ENCODE measurements at regions not wholly inside any gene's neighbourhood (a gene's known extent, or its start where the extent isn't known, plus 50 kb on each side); places are given as distances from the start of the nearest gene placed in this dataset.

DNA sequence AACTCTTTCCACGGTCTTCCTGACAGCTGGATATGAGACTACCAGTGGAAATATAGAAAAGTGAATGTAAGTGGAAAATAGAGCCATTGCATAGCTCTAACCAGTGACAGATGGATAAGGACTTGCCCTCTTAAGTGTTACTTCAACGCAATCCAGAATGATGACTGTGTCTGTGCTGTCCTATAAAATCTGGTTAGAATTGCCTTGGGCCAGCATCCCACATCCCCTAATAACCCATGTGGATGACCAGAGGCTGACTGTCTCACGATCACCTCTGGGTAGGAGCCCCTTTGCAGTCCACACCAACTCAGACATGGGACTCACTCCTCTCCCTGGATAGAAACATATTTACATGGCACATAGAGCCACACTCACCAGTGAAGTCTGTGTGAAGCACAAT, 186.6 kb downstream of the C1D start:
- CTCF ChIA-PET, result no interaction called here
- Histone ChIP-seq H3K27me3 (replicated peaks; ENCODE audit: insufficient read depth, low read depth, low read length, poor library complexity) (no peaks in the 10 kb centered on the region), H3K4me3 (ENCODE audit: low read depth, low read length, poor library complexity, severe bottlenecking) (no peak overlapping the region), H3K9me3 (ENCODE audit: low read depth, low read length, poor library complexity, severe bottlenecking) (no peaks in the 10 kb centered on the region), H3K4me1 (ENCODE audit: insufficient read depth, low read length, poor library complexity, severe bottlenecking) (no peaks in the 10 kb centered on the region), H3K27ac (ENCODE audit: low read depth, low read length, poor library complexity, severe bottlenecking) (no peak overlapping the region), H3K36me3 (ENCODE audit: insufficient read depth, low read length, poor library complexity, severe bottlenecking) (no peaks in the 10 kb centered on the region)
- intact Hi-C loops (cut with micrococcal nuclease; ENCODE audit: unreplicated experiment), result no loop called here
- BruUV-seq (replicated peaks), result no TSS peak
- POLR2A ChIA-PET (ENCODE audit: low non-redundant PET), result no interaction called here
- DNase-seq (ENCODE audit: low spot score), result no peak
- TF ChIP-seq, protein P1, sequence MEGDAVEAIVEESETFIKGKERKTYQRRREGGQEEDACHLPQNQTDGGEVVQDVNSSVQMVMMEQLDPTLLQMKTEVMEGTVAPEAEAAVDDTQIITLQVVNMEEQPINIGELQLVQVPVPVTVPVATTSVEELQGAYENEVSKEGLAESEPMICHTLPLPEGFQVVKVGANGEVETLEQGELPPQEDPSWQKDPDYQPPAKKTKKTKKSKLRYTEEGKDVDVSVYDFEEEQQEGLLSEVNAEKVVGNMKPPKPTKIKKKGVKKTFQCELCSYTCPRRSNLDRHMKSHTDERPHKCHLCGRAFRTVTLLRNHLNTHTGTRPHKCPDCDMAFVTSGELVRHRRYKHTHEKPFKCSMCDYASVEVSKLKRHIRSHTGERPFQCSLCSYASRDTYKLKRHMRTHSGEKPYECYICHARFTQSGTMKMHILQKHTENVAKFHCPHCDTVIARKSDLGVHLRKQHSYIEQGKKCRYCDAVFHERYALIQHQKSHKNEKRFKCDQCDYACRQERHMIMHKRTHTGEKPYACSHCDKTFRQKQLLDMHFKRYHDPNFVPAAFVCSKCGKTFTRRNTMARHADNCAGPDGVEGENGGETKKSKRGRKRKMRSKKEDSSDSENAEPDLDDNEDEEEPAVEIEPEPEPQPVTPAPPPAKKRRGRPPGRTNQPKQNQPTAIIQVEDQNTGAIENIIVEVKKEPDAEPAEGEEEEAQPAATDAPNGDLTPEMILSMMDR (conservative IDR thresholded peaks at IDR 0.05; ENCODE audit: low read depth, low read length), result no peak
- TF ChIP-seq EZH2 (IDR thresholded peaks at IDR 0.05; ENCODE audit: borderline replicate concordance, low read depth, low read length, poor library complexity, severe bottlenecking), result no peak

DNA sequence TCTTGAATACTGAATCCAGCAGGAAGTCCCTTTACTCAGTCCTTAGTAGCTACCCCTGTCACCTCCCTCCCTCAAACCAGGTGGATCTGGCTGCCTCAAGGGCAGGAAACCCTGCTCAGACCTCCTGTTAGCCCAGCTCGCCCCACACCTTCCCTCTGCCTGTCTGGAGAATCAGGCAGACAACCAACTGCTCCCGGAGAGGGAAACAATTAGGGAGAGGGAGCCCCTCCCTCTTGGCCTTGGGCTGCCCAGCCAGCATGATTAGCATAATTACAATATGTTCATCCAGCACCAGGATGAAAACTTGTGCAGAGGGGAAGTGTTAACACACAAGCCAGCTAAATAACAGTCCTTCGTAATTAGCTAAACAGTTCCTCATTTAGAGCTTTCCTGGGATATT, 185.5 kb downstream of the C1D start:
- Histone ChIP-seq H3K4me3 (ENCODE audit: low read depth, low read length, poor library complexity, severe bottlenecking) (no peak overlapping the region), H3K27me3 (replicated peaks; ENCODE audit: insufficient read depth, low read depth, low read length, poor library complexity) (no peaks in the 10 kb centered on the region), H3K27ac (ENCODE audit: low read depth, low read length, poor library complexity, severe bottlenecking) (no peak overlapping the region), H3K4me1 (ENCODE audit: insufficient read depth, low read length, poor library complexity, severe bottlenecking) (no peaks in the 10 kb centered on the region), H3K36me3 (ENCODE audit: insufficient read depth, low read length, poor library complexity, severe bottlenecking) (no peaks in the 10 kb centered on the region), H3K9me3 (ENCODE audit: low read depth, low read length, poor library complexity, severe bottlenecking) (no peaks in the 10 kb centered on the region)
- CTCF ChIA-PET, result no interaction called here
- TF ChIP-seq, protein P1 (conservative IDR thresholded peaks at IDR 0.05; ENCODE audit: low read depth, low read length), result no peak
- no peak for TF ChIP-seq EZH2 (IDR thresholded peaks at IDR 0.05; ENCODE audit: borderline replicate concordance, low read depth, low read length, poor library complexity, severe bottlenecking)
- POLR2A ChIA-PET (ENCODE audit: low non-redundant PET), result interaction anchor here (0.7 kb wide), 1 partner anchor 118 kb away, joined by 3 read pairs; no protein-coding TSS in a partner anchor
- DNase-seq (ENCODE audit: low spot score), result no peak
- intact Hi-C loops (cut with micrococcal nuclease; ENCODE audit: unreplicated experiment), result no loop called here
- no TSS peak for BruUV-seq (replicated peaks)

DNA sequence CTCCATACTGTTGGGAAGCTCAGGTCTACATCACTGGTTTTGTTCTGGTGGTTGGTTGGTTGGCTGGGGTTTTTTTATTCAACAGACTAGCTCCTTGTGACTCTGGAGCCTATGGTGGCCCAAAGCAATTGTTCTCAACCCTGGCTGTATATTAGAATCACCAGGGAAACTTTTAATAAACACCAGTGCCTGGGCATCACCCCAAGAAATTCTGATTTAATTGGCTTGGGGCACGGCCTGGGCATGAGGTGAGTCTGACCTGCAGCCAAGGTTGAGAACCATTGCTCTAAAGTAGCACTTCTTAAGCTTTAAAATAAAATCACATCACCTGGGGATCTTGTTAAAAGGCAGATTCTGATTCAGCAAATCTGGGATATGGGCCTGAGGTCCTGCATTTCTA, 184.1 kb downstream of the C1D start:
- no peak overlapping the region for H3K4me3 ChIP-seq (ENCODE audit: low read depth, low read length, poor library complexity, severe bottlenecking)
- no peaks in the 10 kb centered on the region for H3K36me3 ChIP-seq (ENCODE audit: insufficient read depth, low read length, poor library complexity, severe bottlenecking)
- intact Hi-C loops (cut with micrococcal nuclease; ENCODE audit: unreplicated experiment), result no loop called here
- no peaks in the 10 kb centered on the region for H3K9me3 ChIP-seq (ENCODE audit: low read depth, low read length, poor library complexity, severe bottlenecking)
- ChIA-PET CTCF (no interaction called here), POLR2A (ENCODE audit: low non-redundant PET) (interaction anchor here (0.6 kb wide), 1 partner anchor 413 kb away, joined by 3 read pairs; no protein-coding TSS in a partner anchor)
- BruUV-seq (replicated peaks), result no TSS peak
- no peaks in the 10 kb centered on the region for H3K27me3 ChIP-seq (replicated peaks; ENCODE audit: insufficient read depth, low read depth, low read length, poor library complexity)
- no peak for DNase-seq (ENCODE audit: low spot score)
- TF ChIP-seq EZH2 (IDR thresholded peaks at IDR 0.05; ENCODE audit: borderline replicate concordance, low read depth, low read length, poor library complexity, severe bottlenecking), result no peak
- TF ChIP-seq, protein P1 (conservative IDR thresholded peaks at IDR 0.05; ENCODE audit: low read depth, low read length), result no peak
- no peaks in the 10 kb centered on the region for H3K4me1 ChIP-seq (ENCODE audit: insufficient read depth, low read length, poor library complexity, severe bottlenecking)
- no peak overlapping the region for H3K27ac ChIP-seq (ENCODE audit: low read depth, low read length, poor library complexity, severe bottlenecking)
